ENCODE measurements at regions not wholly inside any gene's neighbourhood (a gene's known extent, or its start where the extent isn't known, plus 50 kb on each side); places are given as distances from the start of the nearest gene placed in this dataset.

DNA sequence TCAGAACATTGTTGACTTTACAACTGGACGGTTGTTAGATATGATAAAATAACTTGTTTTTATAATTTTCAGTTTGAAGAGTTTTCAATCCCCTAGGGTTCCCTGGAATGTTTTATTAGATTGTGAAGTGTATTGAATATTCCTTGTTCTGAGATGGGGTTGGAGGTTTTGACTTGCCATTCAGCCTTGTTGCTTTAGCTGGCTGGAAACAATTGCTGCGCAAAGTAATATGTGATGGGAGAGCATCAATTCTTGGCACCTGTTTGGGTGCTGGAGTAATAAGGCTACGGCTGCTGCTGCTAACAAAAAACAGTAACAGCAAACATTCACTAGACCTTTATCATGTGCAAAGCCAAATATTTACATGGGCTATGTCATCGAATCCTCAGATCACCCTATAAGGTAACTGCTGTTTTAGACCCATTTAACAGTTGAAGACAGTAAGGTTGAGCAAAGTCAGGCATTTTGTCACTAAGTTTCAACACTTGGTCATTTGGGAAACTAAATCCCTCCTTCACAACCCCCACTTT, 241.0 kb upstream of the TBX3 start:
- TF ChIP-seq FOXM1 (IDR thresholded peaks at IDR 0.05; ENCODE audit: borderline replicate concordance, low read depth) (no peak), YY1 (IDR thresholded peaks at IDR 0.05; ENCODE audit: low read depth) (no peak), USF1 (IDR thresholded peaks at IDR 0.05) (no peak), EP300 (IDR thresholded peaks at IDR 0.05; ENCODE audit: borderline replicate concordance) (no peak), TCF12 (IDR thresholded peaks at IDR 0.05; ENCODE audit: low read depth) (no peak), MAX (IDR thresholded peaks at IDR 0.05) (no peak), ZBTB7A (IDR thresholded peaks at IDR 0.05; ENCODE audit: low read depth) (no peak), RAD21 (IDR thresholded peaks at IDR 0.05; ENCODE audit: low read depth) (no peak), NFIC (IDR thresholded peaks at IDR 0.05) (no peak)
- TF ChIP-seq, protein P1, sequence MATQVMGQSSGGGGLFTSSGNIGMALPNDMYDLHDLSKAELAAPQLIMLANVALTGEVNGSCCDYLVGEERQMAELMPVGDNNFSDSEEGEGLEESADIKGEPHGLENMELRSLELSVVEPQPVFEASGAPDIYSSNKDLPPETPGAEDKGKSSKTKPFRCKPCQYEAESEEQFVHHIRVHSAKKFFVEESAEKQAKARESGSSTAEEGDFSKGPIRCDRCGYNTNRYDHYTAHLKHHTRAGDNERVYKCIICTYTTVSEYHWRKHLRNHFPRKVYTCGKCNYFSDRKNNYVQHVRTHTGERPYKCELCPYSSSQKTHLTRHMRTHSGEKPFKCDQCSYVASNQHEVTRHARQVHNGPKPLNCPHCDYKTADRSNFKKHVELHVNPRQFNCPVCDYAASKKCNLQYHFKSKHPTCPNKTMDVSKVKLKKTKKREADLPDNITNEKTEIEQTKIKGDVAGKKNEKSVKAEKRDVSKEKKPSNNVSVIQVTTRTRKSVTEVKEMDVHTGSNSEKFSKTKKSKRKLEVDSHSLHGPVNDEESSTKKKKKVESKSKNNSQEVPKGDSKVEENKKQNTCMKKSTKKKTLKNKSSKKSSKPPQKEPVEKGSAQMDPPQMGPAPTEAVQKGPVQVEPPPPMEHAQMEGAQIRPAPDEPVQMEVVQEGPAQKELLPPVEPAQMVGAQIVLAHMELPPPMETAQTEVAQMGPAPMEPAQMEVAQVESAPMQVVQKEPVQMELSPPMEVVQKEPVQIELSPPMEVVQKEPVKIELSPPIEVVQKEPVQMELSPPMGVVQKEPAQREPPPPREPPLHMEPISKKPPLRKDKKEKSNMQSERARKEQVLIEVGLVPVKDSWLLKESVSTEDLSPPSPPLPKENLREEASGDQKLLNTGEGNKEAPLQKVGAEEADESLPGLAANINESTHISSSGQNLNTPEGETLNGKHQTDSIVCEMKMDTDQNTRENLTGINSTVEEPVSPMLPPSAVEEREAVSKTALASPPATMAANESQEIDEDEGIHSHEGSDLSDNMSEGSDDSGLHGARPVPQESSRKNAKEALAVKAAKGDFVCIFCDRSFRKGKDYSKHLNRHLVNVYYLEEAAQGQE (IDR thresholded peaks at IDR 0.05; ENCODE audit: low read depth), result no peak

GRCh38 chr12:114921781-114922180, 237.8 kb upstream of the TBX3 start:
- TF ChIP-seq TEAD4 (IDR thresholded peaks at IDR 0.05), result no peak
- TF ChIP-seq USF1 (IDR thresholded peaks at IDR 0.05), result no peak
- TF ChIP-seq TCF12 (IDR thresholded peaks at IDR 0.05; ENCODE audit: low read depth), result no peak
- no peak for TF ChIP-seq EGR1 (IDR thresholded peaks at IDR 0.05)
- TF ChIP-seq MAX (IDR thresholded peaks at IDR 0.05), result no peak
- TF ChIP-seq EP300 (IDR thresholded peaks at IDR 0.05; ENCODE audit: borderline replicate concordance), result no peak
- TF ChIP-seq, protein P1 (IDR thresholded peaks at IDR 0.05; ENCODE audit: low read depth), result no peak
- no peak for TF ChIP-seq TAF1 (IDR thresholded peaks at IDR 0.05; ENCODE audit: low read depth)
- no peak for TF ChIP-seq ZBTB7A (IDR thresholded peaks at IDR 0.05; ENCODE audit: low read depth)
- no peak for TF ChIP-seq CREB1 (IDR thresholded peaks at IDR 0.05; ENCODE audit: low read depth)
- no peak for TF ChIP-seq NFIC (IDR thresholded peaks at IDR 0.05)
- TF ChIP-seq CEBPB (IDR thresholded peaks at IDR 0.05), result no peak
- TF ChIP-seq RAD21 (IDR thresholded peaks at IDR 0.05; ENCODE audit: low read depth), result no peak
- TF ChIP-seq FOXM1 (IDR thresholded peaks at IDR 0.05; ENCODE audit: borderline replicate concordance, low read depth), result no peak
- TF ChIP-seq YY1 (IDR thresholded peaks at IDR 0.05; ENCODE audit: low read depth), result no peak

DNA sequence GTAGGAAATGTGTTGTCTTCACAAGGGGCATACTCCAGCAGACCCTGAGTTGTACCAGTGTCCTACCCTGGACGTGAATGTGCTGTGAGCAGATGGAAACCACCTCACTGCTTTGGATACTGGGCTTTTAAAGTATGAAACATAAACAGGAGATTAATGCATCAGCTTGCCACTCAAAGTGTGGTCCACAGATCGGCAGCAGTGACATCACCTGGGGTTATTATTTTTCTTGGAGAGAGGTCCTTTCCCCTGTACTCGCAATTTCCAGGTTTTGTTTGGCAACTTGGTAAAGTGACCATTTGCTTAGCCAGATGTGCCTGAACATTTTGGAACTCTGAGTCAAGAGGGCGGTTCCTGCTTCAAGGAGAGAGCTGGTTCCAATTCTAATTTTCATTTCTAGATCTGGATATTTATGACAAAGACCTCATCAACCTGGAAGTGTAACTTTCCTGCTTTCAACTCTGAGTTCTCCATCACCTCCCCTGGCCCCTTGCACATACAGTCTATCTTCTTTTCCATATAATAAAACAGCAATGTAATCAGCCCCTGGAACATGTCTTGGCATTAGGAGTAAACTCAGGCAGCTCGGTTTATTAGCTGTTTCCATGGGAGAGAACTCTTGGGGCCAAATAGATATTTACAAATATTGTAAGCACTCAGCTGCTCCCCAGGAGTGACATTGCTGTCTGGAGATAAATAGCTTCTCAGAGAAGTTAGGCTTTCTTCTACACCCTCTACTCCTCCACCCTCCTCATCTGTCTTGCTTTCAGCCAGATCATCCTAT, 237.0 kb upstream of the TBX3 start:
- TF ChIP-seq NFIC (IDR thresholded peaks at IDR 0.05), result no peak
- TF ChIP-seq TCF12 (IDR thresholded peaks at IDR 0.05; ENCODE audit: low read depth), result no peak
- no peak for TF ChIP-seq YY1 (IDR thresholded peaks at IDR 0.05; ENCODE audit: low read depth)
- TF ChIP-seq, protein P1 (IDR thresholded peaks at IDR 0.05; ENCODE audit: low read depth), result no peak

GRCh38 chr12:114919479-114919878, 235.5 kb upstream of the TBX3 start:
- TF ChIP-seq FOXM1 (IDR thresholded peaks at IDR 0.05; ENCODE audit: borderline replicate concordance, low read depth) (no peak), CEBPB (IDR thresholded peaks at IDR 0.05) (no peak), TEAD4 (IDR thresholded peaks at IDR 0.05) (no peak), TAF1 (IDR thresholded peaks at IDR 0.05; ENCODE audit: low read depth) (no peak), EGR1 (IDR thresholded peaks at IDR 0.05) (no peak), USF1 (IDR thresholded peaks at IDR 0.05) (no peak), RAD21 (IDR thresholded peaks at IDR 0.05; ENCODE audit: low read depth) (no peak), YY1 (IDR thresholded peaks at IDR 0.05; ENCODE audit: low read depth) (no peak), TCF12 (IDR thresholded peaks at IDR 0.05; ENCODE audit: low read depth) (no peak)
